Gastrocnemius medialis (tissue), 4 donors: ENCODE measurements at regions not wholly inside any gene's neighbourhood (a gene's known extent, or its start where the extent isn't known, plus 50 kb on each side); places are given as distances from the start of the nearest gene placed in this dataset.

Experiments
- ATAC-seq, 2 donors: fragments of 150-250 bp; one replicate each; pipeline ENCODE4 v1.9.1; 2016
- DNase-seq, 2 donors: peaks; one replicate each; pipeline ENCODE4 v3.0.0-alpha.2; 2019
- H3K27ac ChIP-seq, 4 donors: fragments of 200-600 bp; sonication (generic); 1 replicate in 1 of 4; 2 replicates in 3 of 4; pipeline ENCODE4 v1.5.1; 2016 to 2018; ENCODE audit warnings: mild to moderate bottlenecking in 2 of 4, moderate library complexity in 1 of 4
- H3K27me3 ChIP-seq, 3 donors: fragments of 200-600 bp; sonication (generic) in 2 of 3; 1 replicate in 1 of 3; 2 replicates in 2 of 3; pipeline versions ENCODE4 v1.5.1 to v1.6.0; 2016 to 2019; ENCODE audit warnings: mild to moderate bottlenecking in 1 of 3, moderate library complexity in 1 of 3
- H3K36me3 ChIP-seq, 2 donors: fragments of 200-600 bp; sonication (generic) in 1 of 2; one replicate each; pipeline ENCODE4 v1.5.1; 2017 to 2018
- H3K4me1 ChIP-seq, 2 donors: fragments of 200-600 bp; sonication (generic) in 1 of 2; one replicate each; pipeline ENCODE4 v1.5.1; 2016 to 2017; ENCODE audit warnings: mild to moderate bottlenecking in 2 of 2
- H3K4me3 ChIP-seq, 4 donors: fragments of 200-600 bp; sonication (generic) in 3 of 4; 1 replicate in 1 of 4; 2 replicates in 3 of 4; pipeline ENCODE4 v1.5.1; 2016 to 2019; ENCODE audit warnings: mild to moderate bottlenecking in 2 of 4
- H3K9me3 ChIP-seq, 3 donors: fragments of 200-600 bp; sonication (generic) in 2 of 3; 1 replicate in 1 of 3; 2 replicates in 2 of 3; pipeline ENCODE4 v1.5.1; 2016 to 2019
- POLR2A ChIP-seq, 2 donors: fragments of 450-650 bp; IDR thresholded peaks; one replicate each; pipeline ENCODE4 v1.6.1; 2017; ENCODE audit warnings: antibody characterized with exemption in 2 of 2, mild to moderate bottlenecking in 2 of 2, moderate library complexity in 2 of 2
- in situ Hi-C, 4 donors: fragments of 200-750 bp; cut with MboI; loops; one replicate each; pipeline versions ENCODE4 v1.15.0 to v1.8.0; 2017; ENCODE audit warnings: low sequenced_read_pairs in 4 of 4
- intact Hi-C: fragments of 100-400 bp; cut with DNase I; formaldehyde crosslinking; loops from one replicate; pipeline ENCODE4 v1.15.1; 2023; ENCODE audit warnings: low total_unique reads
- TF ChIP-seq, protein P1 (sequence below), 5 experiments: fragments of 450-650 bp in 3 of 5; fragments of 200-600 bp in 2 of 5; sonication (generic) in 2 of 5; IDR thresholded peaks in 4 of 5; conservative IDR thresholded peaks in 1 of 5; 1 replicate in 4 of 5; 2 replicates in 1 of 5; pipeline ENCODE4 v1.5.1; 2016 to 2019; ENCODE audit warnings: antibody characterized with exemption in 5 of 5, mild to moderate bottlenecking in 3 of 5, moderate library complexity in 3 of 5

DNA sequence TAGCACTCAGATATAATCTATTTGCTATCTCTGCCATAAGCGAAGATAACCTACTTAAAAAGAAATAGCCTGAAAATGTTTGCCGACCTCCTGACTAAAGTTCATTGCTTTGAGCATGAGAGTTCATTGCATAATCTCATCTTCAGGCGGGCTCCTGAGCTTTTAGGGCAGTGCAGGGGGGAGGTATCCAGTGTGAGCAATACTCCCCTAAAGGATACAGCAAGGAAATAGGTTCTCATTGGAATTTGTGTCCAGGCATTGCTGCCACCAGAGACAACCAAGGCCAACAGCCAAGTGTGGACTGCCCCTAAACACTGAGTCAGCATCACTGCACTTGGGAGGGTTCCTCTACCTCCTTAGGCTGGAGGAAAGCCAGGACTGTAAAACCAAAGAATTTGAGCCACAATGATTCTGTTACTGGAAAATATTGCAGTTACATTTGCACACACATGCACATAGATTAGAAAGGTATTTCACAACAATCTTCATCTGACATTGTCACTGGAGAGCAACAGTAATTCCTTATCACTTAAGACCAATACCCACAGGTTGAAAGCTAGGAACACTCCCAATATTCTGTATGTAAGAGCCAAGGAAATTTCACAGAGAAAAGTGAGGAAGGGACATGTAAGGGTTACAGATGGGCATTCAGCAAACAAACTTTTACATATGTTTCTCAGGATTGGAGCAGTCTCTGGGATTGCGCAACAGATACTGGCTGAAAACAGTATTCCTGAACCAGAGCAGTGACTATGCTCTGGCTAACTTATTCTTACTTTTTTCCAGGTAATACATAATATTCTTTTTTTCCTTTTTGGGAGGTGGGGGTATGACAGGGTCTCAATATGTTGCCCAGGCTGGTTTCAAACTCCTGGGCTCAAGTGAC lies 98.6 kb upstream of the TLE1 start:
- in situ Hi-C loops: no loop called here
- H3K4me1 ChIP-seq: no peaks in the 10 kb centered on the region
- H3K27me3 ChIP-seq: no peaks in the 10 kb centered on the region
- intact Hi-C loops: no loop called here
- ATAC-seq (peak in 1 of 2 donors; percentile 36), DNase-seq (no peak)
- no peak overlapping the region for H3K4me3 ChIP-seq
- no peaks in the 10 kb centered on the region for H3K9me3 ChIP-seq
- no peak for TF ChIP-seq POLR2A (IDR thresholded peaks at IDR 0.05)
- TF ChIP-seq, protein P1, sequence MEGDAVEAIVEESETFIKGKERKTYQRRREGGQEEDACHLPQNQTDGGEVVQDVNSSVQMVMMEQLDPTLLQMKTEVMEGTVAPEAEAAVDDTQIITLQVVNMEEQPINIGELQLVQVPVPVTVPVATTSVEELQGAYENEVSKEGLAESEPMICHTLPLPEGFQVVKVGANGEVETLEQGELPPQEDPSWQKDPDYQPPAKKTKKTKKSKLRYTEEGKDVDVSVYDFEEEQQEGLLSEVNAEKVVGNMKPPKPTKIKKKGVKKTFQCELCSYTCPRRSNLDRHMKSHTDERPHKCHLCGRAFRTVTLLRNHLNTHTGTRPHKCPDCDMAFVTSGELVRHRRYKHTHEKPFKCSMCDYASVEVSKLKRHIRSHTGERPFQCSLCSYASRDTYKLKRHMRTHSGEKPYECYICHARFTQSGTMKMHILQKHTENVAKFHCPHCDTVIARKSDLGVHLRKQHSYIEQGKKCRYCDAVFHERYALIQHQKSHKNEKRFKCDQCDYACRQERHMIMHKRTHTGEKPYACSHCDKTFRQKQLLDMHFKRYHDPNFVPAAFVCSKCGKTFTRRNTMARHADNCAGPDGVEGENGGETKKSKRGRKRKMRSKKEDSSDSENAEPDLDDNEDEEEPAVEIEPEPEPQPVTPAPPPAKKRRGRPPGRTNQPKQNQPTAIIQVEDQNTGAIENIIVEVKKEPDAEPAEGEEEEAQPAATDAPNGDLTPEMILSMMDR (IDR thresholded peaks at IDR 0.05 in 4 of 5, conservative IDR thresholded peaks at IDR 0.05 in 1 of 5): no peak
- no peaks in the 10 kb centered on the region for H3K36me3 ChIP-seq
- no peak overlapping the region for H3K27ac ChIP-seq

DNA sequence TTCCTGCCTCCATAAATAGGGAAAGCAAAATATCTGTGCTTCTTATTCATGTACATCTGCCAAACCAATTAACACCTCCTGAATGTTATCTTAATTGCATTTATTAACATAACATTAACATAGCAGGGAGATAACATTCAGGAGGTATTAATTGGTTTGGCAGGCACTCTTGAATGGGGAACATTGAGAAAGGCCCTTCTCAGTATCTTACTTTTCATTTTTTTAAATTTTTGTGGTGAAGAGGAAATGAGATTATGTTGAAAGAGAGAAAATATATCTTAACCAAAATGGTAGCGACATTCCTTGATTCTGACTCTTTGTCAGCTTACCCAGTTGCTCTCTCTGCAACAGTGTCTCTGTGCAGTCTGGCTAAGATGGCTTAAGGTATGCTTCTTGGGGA lies 100.4 kb upstream of the TLE1 start:
- no peak for TF ChIP-seq POLR2A (IDR thresholded peaks at IDR 0.05)
- TF ChIP-seq, protein P1 (IDR thresholded peaks at IDR 0.05 in 4 of 5, conservative IDR thresholded peaks at IDR 0.05 in 1 of 5): no peak
- intact Hi-C loops: no loop called here
- H3K27me3 ChIP-seq: no peaks in the 10 kb centered on the region
- H3K4me1 ChIP-seq: no peaks in the 10 kb centered on the region
- no peaks in the 10 kb centered on the region for H3K36me3 ChIP-seq
- in situ Hi-C loops: no loop called here
- no peak overlapping the region for H3K27ac ChIP-seq
- H3K9me3 ChIP-seq: no peaks in the 10 kb centered on the region
- ATAC-seq (no peak), DNase-seq (no peak)
- H3K4me3 ChIP-seq: no peak overlapping the region

DNA sequence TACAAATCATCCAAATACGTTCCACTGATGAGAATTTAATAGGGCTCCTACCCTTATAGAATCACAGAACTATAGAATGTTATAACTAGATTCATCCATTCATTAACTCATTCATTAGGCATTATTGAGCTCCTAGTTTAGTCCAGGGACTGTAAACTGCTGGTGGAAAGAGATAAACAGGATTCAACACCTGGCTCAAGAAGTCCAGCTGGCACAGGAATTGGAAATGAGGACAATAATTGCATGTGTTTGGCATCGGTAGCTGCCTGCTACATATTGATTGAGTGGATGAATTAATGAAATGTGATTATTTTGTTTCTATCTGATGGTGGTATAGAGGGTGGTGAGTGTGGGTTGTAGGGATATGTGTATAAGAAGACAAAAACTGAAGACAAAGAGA lies 100.8 kb upstream of the TLE1 start:
- Histone ChIP-seq H3K9me3 (no peaks in the 10 kb centered on the region), H3K4me3 (no peak overlapping the region), H3K27me3 (no peaks in the 10 kb centered on the region), H3K4me1 (no peaks in the 10 kb centered on the region), H3K36me3 (no peaks in the 10 kb centered on the region), H3K27ac (no peak overlapping the region)
- ATAC-seq (no peak), DNase-seq (no peak)
- TF ChIP-seq POLR2A (IDR thresholded peaks at IDR 0.05): no peak
- TF ChIP-seq, protein P1 (IDR thresholded peaks at IDR 0.05 in 4 of 5, conservative IDR thresholded peaks at IDR 0.05 in 1 of 5): no peak
- intact Hi-C loops: no loop called here
- in situ Hi-C loops: no loop called here

DNA sequence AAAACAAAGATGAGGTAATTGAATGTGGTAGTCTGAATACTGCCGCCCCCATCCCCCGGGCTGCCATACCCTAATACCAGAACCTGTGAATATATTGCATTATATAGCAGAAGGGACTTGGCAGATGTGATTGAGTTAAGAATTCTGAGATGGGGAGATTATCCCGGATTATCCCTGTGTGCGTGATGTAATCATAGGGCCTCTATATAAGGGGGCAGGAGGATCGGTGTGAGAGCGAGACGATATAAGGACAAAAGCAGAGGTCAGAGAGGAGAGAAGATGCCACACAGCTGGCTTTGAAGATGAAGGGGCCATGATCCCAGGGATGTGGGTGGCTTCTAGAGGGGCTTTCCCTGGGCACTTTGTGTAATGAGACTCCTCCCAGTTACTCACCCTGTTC lies 101.7 kb upstream of the TLE1 start:
- no peaks in the 10 kb centered on the region for H3K9me3 ChIP-seq
- intact Hi-C loops: no loop called here
- in situ Hi-C loops: no loop called here

More for the DNA sequence above, 101.7 kb upstream of the TLE1 start:
- no peak for ATAC-seq
- no peaks in the 10 kb centered on the region for H3K27me3 ChIP-seq
- H3K4me3 ChIP-seq: no peak overlapping the region
- no peaks in the 10 kb centered on the region for H3K4me1 ChIP-seq
- no peaks in the 10 kb centered on the region for H3K36me3 ChIP-seq
- no peak for TF ChIP-seq POLR2A (IDR thresholded peaks at IDR 0.05)
- TF ChIP-seq, protein P1 (IDR thresholded peaks at IDR 0.05 in 4 of 5, conservative IDR thresholded peaks at IDR 0.05 in 1 of 5): no peak
- no peak for DNase-seq
- H3K27ac ChIP-seq: no peak overlapping the region
